ENCODE measurements at regions not wholly inside any gene's neighbourhood (a gene's known extent, or its start where the extent isn't known, plus 50 kb on each side); places are given as distances from the start of the nearest gene placed in this dataset.
A peak's percentile ranks its signal among the peaks of the same experiment; 100 is the strongest.

- DNase-seq (ENCODE audit: low read depth), result no peak
- no peak overlapping the region for H3K4me3 ChIP-seq (ENCODE audit: low read depth, low read length)
- no peak for TF ChIP-seq CTCF (IDR thresholded peaks at IDR 0.05; ENCODE audit: control insufficient read depth, extremely low read depth, insufficient read depth)
Observed at GRCh38 chr16:54685682-54686081, 245.0 kb upstream of the IRX5 start.

DNA sequence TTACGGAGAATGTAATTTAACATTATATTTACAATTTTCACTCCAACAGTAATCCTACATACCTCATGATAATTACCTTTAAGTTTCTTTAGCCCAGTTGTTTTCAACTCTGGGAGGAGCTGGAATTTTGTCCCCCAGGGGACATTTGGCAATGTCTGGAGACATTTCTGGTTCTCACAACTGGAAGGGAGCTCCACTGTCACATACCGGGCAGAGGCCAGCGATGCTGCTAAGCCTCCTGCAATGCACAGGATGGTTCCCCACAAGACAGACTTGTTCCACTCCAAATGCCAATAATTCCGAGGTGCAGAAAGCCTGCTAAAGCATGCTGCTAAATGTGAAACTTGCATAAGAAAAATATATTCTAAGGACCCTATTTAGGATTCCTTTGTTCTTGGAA, 251.1 kb upstream of the IRX5 start:
- no peak for DNase-seq (ENCODE audit: low read depth)
- H3K4me3 ChIP-seq (ENCODE audit: low read depth, low read length), result no peak overlapping the region
- no peak for TF ChIP-seq CTCF (IDR thresholded peaks at IDR 0.05; ENCODE audit: control insufficient read depth, extremely low read depth, insufficient read depth)

- no peak overlapping the region for H3K4me3 ChIP-seq (ENCODE audit: low read depth, low read length)
- no peak for DNase-seq (ENCODE audit: low read depth)
- no peak for TF ChIP-seq CTCF (IDR thresholded peaks at IDR 0.05; ENCODE audit: control insufficient read depth, extremely low read depth, insufficient read depth)
Observed at GRCh38 chr16:54677308-54677950, 253.2 kb upstream of the IRX5 start.

DNA sequence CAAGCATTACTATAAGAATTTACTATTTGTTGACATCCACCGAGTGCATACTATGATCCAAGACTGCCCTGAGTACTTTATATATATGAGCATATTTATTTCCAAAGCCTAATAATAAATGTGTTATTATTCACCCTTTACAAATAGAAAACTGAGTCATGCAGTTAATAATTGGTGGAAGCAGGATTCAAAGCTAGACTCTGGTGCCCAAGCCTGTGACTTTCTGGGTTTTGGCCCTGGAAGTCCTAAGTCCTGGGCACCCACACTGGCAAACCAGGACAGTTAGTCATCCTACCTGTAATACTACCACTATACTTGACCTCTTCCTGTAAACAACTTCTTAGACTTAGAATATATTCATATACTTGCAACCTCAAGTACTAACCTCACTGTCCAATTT, 257.4 kb upstream of the IRX5 start:
- no peak overlapping the region for H3K4me3 ChIP-seq (ENCODE audit: low read depth, low read length)
- TF ChIP-seq CTCF (IDR thresholded peaks at IDR 0.05; ENCODE audit: control insufficient read depth, extremely low read depth, insufficient read depth), result no peak
- no peak for DNase-seq (ENCODE audit: low read depth)

DNA sequence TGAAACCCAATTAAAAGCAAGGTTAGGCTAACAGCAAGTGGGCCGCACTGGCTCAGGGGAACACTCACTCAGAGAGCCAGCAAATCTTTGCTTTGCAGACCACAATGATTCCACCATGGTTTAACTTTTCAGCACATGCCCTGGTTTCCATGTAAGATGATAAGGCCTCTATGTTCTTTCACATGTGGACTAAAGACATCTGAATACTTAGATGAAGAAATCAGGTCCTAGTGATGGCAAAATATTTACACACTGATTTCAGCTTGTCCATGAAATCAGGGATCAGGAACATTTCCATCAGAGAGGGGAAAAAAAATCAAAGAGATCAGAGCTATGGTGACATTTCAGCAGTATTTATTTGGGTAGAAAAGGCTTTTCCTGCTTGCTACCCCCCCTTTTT, 258.2 kb upstream of the IRX5 start:
- TF ChIP-seq CTCF (IDR thresholded peaks at IDR 0.05; ENCODE audit: control insufficient read depth, extremely low read depth, insufficient read depth), result no peak
- no peak overlapping the region for H3K4me3 ChIP-seq (ENCODE audit: low read depth, low read length)
- no peak for DNase-seq (ENCODE audit: low read depth)

DNA sequence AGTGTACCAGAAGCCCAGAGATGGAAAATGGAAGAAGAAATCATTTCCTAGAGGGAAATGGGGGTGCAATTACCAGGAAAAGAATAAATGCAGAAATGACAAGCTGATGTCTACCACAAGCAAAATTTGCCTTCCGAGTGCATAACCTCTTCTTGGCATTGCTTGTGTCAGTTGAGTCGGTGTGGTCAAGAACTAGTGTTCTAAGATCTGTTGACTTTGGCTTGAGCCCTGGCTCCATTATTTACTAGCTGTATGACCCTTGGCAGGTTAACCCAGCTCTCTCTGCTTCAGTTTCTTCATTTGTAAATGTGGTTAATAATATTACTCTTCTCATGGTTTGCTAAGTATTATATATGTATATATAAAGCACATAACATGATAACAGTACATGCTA, 273.0 kb upstream of the IRX5 start:
- peak overlapping the region; percentile 23; the same call in 1 of the 2 replicates for H3K4me3 ChIP-seq (ENCODE audit: low read depth, low read length)
- TF ChIP-seq CTCF (IDR thresholded peaks at IDR 0.05; ENCODE audit: control insufficient read depth, extremely low read depth, insufficient read depth), result no peak
- DNase-seq (ENCODE audit: low read depth), result peak; percentile 85

GRCh38 chr16:54657058-54657708, 273.5 kb upstream of the IRX5 start:
- TF ChIP-seq CTCF (IDR thresholded peaks at IDR 0.05; ENCODE audit: control insufficient read depth, extremely low read depth, insufficient read depth), result no peak
- DNase-seq (ENCODE audit: low read depth), result peak; percentile 75
- H3K4me3 ChIP-seq (ENCODE audit: low read depth, low read length), result peak overlapping the region; percentile 23; the same call in 1 of the 2 replicates

All from LNCaP clone FGC (cell line).